ENCODE measurements at regions not wholly inside any gene's neighbourhood (a gene's known extent, or its start where the extent isn't known, plus 50 kb on each side); places are given as distances from the start of the nearest gene placed in this dataset.

DNA sequence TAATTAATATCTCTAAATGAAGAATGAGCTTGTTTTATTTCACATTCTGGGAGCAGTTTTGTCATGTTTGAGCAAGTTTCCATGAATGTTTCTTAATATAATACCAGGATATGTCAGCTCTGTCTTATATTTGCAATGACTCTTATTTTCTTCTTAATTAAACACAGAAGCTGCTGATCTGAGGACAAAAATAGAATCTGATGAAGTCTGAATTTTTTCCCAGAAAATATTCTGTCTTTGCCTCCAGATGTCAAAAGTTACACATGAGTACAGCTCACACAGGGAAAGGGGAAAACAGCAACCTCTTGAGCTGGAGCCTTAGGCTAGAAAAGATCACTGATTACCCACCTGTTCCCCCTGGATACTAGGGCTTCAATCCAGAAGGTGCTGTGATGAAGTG, 606.6 kb upstream of the SYT4 start:
- no peak for DNase-seq (ENCODE audit: low spot score)

DNA sequence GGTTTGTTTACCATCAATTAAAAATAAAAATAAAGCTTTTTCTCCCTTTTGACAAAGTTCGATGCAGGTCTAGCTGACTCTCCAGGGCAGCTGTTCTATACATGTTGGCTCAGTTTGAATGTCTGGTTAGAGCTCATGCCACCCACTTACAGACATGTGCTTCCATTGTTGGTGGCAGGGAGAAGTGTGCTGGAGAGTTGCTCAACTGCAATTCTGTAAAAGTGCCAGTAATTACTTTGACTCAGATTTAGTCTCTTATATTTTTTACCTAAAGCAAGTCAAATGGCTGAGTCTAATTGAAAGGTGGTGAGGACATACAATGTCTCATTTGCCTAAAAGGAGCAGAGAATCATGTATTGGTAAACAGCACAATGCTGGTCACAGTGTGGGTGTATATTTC, 609.1 kb upstream of the SYT4 start:
- no peak for DNase-seq (ENCODE audit: low spot score)

DNA sequence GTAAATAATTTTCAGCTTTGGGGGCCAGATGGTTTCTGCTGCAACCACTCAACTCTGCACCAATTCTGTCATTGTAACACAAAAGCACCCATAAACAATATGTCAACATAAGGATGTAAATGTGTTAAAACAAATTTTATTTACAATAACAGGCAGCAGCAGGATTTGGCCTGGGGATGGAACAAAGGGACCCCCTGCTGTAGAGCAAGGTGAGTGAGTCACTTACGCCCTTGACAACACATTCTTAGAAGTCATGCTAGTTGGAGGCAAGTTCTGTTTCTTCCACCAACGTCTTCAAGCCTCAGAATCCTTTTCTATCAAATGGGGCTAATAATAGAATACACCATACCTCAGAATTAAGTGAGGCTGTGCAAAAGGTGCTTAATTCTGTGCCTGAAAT, 610.2 kb upstream of the SYT4 start:
- DNase-seq (ENCODE audit: low spot score), result no peak

DNA sequence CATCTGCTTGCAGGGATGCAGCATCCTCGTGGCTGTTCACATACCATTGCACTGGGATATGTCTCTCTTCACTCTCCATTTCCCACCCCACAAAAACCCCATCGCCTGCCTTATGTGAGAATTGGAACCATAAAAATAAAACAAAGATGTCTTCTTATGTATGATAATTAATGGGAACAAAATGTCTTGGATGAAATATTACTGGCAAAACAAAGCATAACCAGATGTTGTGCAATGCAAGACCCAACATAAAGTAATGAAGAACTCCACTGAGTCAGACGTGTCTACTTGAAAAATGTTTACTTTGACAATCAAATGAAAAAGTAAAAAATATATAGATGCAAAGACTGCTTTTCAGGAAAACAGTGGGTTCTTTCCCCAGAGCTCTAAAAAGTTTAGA, 611.3 kb upstream of the SYT4 start:
- DNase-seq (ENCODE audit: low spot score), result no peak

DNA sequence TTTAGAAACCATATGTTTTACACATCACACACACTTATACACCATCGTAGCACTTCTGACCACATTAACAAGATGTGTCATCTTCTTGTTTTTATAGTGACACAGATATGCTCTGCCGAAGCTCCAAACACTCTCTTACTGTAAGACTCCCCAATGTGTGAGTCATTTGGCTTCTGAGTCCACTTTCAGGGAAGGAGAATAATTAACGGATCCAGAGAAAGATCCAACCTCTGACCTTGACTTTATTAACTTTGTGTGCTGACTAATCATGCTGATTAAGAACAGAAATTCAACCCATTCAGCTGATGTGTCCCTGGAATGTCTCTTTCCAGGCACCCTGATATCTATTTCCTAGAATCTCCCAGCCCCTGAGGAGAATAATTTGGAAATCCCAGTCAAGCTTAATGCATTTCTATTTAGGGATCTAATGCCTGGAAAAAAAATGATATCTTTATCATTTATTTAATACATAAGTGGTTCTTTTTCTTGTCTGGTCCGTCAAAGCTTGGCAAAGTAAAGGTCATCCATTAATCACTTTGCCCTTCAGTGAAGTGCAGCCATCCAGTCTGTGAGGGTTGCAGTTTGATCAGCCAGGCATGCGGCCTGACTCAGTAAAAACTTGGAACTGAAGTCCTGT, 615.8 kb upstream of the SYT4 start:
- peak; percentile 9 for DNase-seq (ENCODE audit: low spot score)

DNA sequence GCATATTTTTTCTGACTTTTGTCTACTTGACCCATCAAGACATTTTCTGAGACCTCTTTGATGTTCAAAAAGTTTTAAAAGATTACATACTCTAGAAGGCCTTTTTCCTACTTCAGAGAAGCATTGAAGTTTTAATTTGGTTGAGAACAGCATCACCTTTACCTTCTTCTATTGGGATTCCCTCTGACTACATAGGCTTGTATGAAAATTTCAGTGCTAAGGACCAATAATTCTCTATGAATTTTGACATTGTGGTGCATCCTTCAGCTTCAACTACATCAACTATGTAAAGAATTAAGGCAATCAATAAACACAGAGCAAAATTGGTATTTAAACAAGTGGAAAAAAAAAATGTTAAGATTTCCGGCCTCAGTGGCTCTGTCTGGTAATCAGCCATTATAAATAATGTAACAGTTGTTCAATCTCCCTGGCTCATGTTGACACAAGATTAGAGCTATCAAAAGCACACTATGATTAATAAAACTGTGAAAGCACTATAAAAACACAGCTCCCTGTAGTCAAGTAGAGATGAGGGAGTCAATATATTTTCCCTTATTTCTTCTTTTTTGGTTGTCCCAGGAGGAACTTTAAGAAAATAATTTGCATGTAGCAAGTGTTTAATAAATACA, 627.0 kb upstream of the SYT4 start:
- DNase-seq (ENCODE audit: low spot score), result no peak

DNA sequence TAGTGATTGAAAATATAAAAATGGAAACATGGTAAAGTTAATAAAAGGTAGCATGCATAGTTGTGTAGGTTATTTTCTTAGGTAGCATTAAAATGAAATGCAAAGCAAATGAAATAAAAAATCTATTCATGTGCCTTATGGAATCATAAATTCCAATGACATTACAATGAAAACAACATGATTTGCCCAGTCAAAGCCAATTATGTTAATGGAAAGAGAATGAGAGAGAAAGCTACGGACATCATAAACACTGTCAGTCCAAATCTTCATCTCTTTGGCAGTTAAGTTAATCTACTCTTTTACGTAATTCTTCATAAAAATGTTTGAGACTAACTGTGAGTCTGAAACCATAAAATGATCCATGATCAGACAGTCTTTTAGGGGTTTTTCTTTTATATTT, 636.7 kb upstream of the SYT4 start:
- no peak for DNase-seq (ENCODE audit: low spot score)

DNA sequence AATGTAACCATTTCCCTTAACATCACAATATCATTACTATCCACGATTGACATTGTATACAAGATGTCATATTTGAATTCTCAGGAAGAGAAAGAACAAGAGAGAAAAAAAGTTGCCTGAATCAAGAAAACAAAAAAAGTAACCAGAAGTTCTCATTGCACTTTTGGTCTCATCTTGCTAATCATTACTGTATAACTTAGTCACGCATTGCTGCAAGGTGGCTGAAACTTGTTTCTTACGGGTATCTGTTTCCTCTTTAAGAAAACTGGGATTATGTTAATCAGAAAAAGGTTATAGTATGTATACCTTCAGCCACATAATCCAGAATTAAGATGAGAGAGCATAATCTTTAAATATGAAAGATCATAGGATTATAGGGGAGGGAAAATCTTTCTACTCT, 639.7 kb upstream of the SYT4 start:
- no peak for DNase-seq (ENCODE audit: low spot score)

DNA sequence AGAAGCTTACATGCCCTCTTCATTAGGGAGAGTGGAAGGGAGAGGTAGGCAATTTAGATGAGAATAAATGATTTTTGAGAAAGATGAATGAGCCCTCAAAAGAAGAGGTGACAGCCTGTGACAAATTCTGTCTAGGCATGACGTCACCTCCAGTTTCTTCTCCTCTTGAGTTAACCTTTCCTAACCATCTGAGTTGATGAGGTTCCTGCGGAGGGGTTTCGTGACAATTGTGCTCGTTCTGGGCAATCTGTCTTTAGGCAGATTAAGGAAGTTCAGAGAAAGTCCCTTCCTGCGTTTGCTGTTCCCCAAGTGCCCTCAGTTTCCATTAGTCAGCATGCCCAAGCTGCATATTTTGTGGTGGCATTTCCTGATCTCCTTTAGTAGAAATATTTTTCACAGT, 640.2 kb upstream of the SYT4 start:
- DNase-seq (ENCODE audit: low spot score), result no peak

DNA sequence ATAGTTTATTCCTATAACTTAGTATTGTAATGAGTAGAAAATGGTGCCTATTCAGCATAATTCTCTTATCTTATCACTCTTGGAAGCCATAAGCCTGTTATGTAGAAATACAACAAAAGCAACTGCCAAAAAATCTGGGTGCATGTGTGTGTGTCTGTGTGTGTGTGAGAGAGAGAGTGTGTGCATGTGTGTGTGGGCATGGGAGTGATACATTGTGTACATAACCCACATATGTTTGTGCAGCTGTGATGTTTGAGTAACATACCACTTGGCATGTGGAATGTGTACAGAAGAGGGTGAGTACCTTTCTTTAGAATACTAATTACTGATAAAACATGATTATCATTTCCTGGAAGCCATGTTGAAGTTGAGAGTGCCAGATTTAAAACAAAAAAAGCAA, 642.3 kb upstream of the SYT4 start:
- DNase-seq (ENCODE audit: low spot score), result no peak

DNA sequence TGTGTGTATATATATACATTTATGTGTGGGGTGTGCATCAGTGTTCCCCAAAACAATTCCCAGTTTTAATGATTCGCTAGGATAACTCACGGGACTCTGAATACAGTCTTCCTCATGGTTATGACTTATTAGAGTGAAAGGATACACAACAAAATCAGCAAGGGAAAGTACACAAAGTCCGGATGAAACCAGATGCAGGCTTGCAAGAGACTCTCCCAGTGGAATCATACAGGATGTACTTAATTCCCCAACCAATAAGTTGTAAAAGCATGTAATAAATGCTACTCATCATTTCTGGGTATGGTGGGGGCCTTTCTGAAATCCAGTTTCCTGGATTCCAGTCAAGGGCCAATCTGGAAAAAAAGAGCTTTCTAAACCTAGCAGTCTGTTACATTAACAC, 654.1 kb upstream of the SYT4 start:
- no peak for DNase-seq (ENCODE audit: low spot score)

DNA sequence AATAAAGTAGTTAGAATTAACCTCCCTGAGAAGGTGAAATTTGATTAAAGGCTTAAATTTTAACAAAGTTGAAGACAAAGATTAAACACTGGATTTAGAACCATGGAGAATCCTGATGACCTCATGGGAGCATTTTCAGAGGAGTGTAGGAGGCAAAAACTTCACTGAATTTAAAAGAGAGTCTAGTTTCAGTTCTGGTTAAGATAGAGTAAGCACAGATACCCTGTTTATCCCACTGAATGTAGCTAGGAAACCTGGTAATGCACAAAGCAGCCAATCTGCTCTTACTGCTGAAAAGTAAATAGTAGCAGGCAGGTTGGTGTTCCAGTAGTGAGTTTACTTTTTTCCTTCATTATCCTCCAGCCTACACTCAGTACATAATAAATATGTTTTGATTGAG, 654.9 kb upstream of the SYT4 start:
- no peak for DNase-seq (ENCODE audit: low spot score)

DNA sequence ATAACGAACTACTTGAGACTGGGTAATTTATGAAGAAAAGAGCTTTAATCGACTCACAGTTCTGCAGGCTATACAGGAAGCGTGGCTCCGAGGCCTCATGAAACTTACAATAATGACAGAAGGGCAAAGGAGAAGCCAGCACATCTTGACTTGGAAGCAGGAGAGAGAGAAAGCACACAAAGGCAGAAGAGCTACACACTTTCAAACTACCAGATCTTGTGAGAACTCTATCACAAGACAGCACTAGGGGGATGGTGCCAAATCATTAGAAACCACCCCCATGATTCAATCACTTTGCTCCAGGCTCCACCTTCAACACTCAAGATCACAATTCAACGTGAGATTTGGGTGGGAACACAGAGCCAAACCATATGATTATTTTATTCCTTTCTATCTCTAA, 655.9 kb upstream of the SYT4 start:
- no peak for DNase-seq (ENCODE audit: low spot score)

DNA sequence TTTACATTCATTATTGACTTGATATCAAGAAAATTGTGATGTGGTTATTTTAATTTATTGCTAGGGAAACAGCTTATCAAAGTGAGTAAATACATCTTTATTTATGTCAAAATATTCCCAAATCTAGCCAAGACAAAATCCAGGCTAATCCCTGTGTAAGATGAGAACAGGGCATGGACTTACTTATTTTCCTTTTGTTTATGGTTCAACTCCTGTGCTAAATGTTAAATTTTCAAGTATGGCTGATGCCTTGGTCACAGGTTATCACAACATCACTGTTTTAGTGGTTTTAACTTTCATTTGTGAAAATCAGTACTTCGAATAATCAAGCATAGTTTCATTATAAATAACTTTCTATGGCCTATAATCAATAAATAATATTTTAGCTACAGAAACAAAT, 657.0 kb upstream of the SYT4 start:
- DNase-seq (ENCODE audit: low spot score), result no peak

DNA sequence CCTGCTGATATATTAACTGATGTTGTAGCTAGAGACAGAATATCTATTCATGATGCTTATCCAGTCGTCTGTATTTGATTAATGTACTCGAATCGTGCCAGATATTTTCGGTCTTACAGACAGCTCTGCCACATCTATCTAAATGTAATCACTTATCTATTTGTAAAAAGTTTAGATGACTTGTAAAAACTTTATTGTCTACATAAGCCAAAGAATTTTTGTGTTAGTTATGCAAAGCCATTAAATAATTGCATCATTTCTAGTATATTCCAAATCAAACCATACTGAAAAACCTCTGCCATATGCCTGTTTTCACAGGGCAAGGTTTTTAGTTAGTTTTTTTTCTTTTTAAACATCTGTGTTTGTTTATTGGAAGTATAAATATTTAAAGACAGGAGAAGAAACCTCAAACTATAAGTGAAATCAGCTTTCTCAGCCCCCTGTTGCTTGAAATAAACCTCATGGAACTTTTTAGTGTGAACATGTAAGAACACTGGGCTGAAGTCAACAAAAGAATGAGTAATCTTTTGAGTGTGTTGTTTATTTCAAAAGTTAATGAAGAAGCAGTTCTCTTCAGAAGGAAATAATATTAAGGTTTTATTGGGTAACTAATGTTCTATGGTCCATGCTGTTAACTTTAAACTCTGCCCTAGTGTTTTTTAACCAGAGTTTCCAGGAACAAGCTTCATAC, 657.6 kb upstream of the SYT4 start:
- no peak for DNase-seq (ENCODE audit: low spot score)

DNA sequence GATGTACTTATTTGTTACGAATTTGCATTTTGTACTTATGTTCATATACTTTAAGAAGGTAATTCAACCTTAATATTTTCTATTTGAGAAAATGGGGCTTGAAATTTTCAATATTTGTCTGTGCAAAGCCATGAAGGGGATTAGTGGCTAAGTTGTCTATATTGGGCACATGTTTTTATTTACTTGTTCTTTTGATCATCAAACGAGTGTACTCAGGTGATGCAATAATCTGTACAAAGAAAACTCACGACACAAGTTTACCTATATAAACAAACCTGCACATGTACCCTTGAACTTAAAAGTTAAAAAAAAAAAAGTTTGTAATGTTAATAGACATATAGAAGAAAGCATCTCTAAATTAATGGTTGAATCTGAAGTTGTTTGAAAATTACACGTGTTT, 658.9 kb upstream of the SYT4 start:
- no peak for DNase-seq (ENCODE audit: low spot score)

DNA sequence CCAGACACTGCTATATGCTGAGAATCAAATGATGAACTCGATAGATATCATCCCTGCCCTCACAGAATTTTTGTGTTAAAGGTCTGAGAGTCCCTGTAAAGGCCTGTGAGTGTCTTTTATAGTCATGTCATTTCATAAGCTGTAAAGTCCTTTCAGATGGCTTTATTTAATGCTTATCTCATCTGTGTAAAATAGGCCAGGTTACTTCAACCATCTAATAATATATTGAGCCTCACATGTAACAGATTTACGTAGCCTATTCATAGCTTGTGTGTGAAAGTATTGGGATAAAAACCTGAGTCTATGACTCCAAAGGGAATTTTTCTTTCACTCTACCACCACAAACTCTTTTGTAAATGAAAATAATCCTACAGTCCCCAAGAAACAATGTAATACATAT, 672.0 kb upstream of the SYT4 start:
- no peak for DNase-seq (ENCODE audit: low spot score)

DNA sequence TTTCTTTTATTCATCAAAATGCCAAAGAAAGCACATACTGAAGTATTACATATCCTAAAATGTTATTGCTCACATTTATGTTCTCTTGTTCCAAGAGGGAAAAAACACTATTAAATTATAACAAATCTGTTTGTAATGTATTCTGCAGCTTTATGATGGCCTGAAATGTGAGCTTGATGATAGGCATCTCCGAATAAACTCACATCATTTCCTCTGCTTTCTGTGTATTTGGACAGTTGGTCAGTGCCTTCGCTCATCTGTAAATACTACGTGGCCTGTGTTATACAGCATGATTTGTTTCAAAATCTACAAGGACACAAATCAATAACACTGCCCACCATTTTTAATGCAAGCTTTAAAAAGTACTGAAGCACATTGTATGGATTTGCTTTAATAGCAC, 672.8 kb upstream of the SYT4 start:
- DNase-seq (ENCODE audit: low spot score), result no peak

DNA sequence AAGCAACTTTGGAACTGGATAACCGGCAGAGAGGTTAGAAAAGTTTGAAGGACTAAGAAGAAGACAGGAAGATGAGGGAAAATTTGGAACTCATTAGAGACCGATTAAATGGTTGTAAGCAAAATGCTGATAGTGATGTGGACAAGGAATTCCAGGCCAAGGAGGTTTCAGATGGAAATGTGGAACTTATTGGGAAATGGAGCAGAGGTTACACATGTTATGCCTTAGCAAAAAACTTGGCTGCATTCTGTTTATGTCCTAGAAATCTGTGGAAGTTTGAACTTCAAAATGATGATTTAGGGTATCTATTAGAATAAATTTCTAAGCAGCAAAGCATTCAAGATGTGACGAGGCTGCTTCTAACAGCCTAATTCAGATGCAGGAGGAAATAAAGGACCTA, 675.1 kb upstream of the SYT4 start:
- DNase-seq (ENCODE audit: low spot score), result no peak

DNA sequence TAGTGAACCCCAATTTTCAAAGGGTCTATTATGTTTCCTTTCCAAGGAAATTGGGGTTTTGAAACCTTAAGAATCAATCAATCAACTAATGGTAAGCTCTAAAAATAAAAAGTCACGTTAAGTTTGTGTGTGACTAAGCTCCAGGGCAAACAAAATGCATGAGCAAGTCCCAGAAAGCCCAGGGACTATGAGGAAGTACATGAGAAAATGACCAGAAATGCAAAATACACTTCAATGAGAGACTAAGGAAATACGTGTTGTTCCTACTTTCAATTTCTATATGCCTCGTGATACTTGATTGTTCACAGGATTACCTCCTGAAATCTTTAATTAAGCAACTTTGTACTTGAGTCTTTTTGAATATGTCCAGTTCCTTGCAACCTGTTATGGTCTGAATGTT, 684.4 kb upstream of the SYT4 start:
- DNase-seq (ENCODE audit: low spot score), result peak; percentile 29

DNA sequence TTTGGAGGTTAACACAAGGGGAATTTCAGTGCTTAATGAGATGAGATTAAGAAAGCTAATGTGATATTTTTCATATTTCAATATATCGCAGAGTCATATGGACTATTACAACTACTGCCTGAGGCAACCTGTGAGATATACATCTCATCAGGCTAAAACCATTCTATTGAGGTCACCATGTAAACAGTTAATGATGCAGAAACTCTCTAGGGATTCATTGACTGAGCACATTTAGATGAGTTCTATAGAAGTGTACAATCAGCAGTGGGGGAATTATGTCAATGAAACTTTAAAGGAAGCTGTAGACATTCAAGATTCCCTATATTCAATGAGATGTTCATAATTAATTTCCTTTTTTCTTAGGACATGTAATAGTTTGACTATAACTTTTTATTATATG, 687.4 kb upstream of the SYT4 start:
- DNase-seq (ENCODE audit: low spot score), result no peak

DNA sequence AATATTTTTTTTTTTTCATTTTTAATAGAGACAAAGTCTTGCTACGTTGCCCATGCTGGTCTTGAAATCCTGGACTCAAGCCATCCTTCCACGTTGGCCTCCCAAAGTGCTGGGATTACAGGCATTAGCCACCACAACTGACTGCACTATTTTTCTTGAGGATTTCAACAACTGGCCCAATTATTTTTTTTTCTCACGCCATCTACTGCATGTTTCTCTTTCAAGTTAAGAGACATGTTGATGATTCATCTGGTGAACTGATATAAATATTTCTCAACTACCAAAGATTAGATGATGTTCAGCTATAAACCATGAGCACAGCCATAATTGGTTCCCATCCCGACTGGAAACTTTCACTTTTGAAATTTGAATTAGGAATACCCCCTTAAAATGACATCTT, 688.4 kb upstream of the SYT4 start:
- DNase-seq (ENCODE audit: low spot score), result no peak

DNA sequence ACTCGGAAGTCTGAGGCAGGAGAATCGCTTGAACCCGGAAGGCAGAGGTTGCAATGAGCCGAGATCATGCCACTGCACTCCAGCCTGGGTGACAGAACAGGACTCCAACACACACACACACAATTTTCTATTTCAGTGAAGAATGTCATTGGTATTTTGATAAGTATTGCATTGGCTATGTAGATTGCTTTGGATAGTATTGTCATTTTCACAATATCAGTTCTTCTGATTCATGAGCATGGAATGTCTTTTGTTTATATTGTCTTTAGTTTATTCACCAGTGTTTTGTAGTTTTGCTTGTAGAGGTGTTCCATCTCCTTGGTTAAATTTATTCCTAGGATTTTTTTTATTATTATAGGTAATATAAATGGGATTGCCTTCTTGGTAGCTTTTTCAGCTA, 693.4 kb upstream of the SYT4 start:
- DNase-seq (ENCODE audit: low spot score), result no peak

DNA sequence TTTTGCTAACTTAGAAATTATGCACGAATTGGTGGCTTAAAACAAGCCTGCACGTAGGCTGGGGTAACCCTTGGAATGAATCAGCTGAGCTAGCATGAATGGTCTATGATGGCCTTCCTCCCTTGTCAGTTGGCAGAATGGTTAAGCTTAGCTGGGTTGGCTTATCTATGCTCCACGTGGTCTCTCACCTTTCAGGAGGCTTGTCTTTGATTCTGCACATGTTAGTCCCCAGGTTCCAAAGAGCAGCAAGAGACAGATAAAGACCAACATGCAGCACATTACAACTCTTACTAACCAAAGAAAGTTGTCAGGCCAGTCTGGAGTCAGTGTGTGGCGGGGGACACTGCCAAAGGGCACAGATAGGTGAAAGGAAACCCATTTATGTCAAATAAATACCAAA, 700.9 kb upstream of the SYT4 start:
- DNase-seq (ENCODE audit: low spot score), result no peak

Measured in pons (tissue), 1 donor.